HepG2 (cell line): ENCODE measurements at regions not wholly inside any gene's neighbourhood (a gene's known extent, or its start where the extent isn't known, plus 50 kb on each side); places are given as distances from the start of the nearest gene placed in this dataset.

Experiments used
- ATAC-seq: fragments of 200-7000 bp; cut with Tn5 transposase; 3 replicates; pipeline ENCODE4 v1.9.1; 2020; ENCODE audit warnings: mild to moderate bottlenecking, moderate library complexity
- BruUV-seq: library from RNA; stranded (reverse); fragments of 400-500 nt; replicated peaks from 2 replicates; lab custom pipeline; 2021; lab: Mats Ljungman, UMichigan
- CTCF ChIA-PET: fragments of 300-600 bp; formaldehyde crosslinking; extraction: SDS; loops from one replicate; lab custom pipeline; 2021; ENCODE audit warnings: low total read pairs, inconsistent platforms, low intra/inter-chr PET ratio; lab: Yijun Ruan, JAX
- POLR2A ChIA-PET: fragments of 350-600 bp; sonication (Branson Sonifier 250); formaldehyde crosslinking; loops from one replicate; lab custom pipeline; 2020; ENCODE audit warnings: antibody characterized with exemption, inconsistent platforms; lab: Yijun Ruan, JAX
- DNase-seq: peaks from one replicate; pipeline ENCODE4 v3.0.0-alpha.2; 2015; ENCODE audit warnings: low spot score
- FAIRE-seq: peaks from 3 replicates; lab custom pipeline; 2011; peaks lifted over from hg19 to GRCh38; lab: Jason Lieb, UNC
- H2AFZ ChIP-seq: one replicate; pipeline ENCODE4 v1.6.1; 2011; ENCODE audit warnings: low read length, inconsistent platforms
- H3K27ac ChIP-seq: fragments of 300-600 bp; 3 replicates; pipeline ENCODE4 v1.8.0; 2011; ENCODE audit warnings: mixed run types, mild to moderate bottlenecking, mixed read lengths, low read length, inconsistent platforms; ENCODE audit not compliant: insufficient read depth; ENCODE audit errors: extremely low read length
- H3K27me3 ChIP-seq, 2 experiments: fragments of 200-600 bp in 1 of 2; 2 replicates in 1 of 2; 3 replicates in 1 of 2; pipeline versions ENCODE4 v1.6.0 to v1.8.0; 2011; ENCODE audit warnings: low read length in 2 of 2, mild to moderate bottlenecking in 2 of 2, moderate library complexity in 2 of 2, inconsistent platforms in 1 of 2; ENCODE audit not compliant: insufficient read depth in 2 of 2, control insufficient read depth in 1 of 2
- H3K36me3 ChIP-seq, 2 experiments: fragments of 200-600 bp in 1 of 2; replicated peaks in 1 of 2; 2 replicates in 1 of 2; 3 replicates in 1 of 2; pipeline versions ENCODE4 v1.5.1 to v1.8.0; 2011; ENCODE audit warnings: low read length in 2 of 2, inconsistent platforms in 1 of 2; ENCODE audit not compliant: insufficient read depth in 2 of 2, control insufficient read depth in 1 of 2
- H3K4me1 ChIP-seq: 2 replicates; pipeline ENCODE4 v1.5.1; 2012; ENCODE audit warnings: low read length, inconsistent platforms; ENCODE audit not compliant: insufficient read depth
- H3K4me2 ChIP-seq: 2 replicates; pipeline ENCODE4 v1.6.0; 2011; ENCODE audit warnings: low read depth, low read length, inconsistent platforms
- H3K4me3 ChIP-seq, 3 experiments: fragments of 200-600 bp in 1 of 3; sonication (generic), shearing (Covaris generic) in 1 of 3; replicated peaks in 1 of 3; 2 replicates each; pipeline ENCODE4 v1.5.1; 2011 to 2016; ENCODE audit warnings: low read length in 3 of 3, inconsistent platforms in 2 of 3, low read depth in 2 of 3, mild to moderate bottlenecking in 2 of 3, control low read depth in 1 of 3, mixed read lengths in 1 of 3; ENCODE audit not compliant: insufficient read depth in 1 of 3
- H3K79me2 ChIP-seq: one replicate; pipeline ENCODE4 v1.6.1; 2011; ENCODE audit warnings: low read length, inconsistent platforms; ENCODE audit not compliant: insufficient read depth
- H3K9ac ChIP-seq: 2 replicates; pipeline ENCODE4 v1.6.0; 2011; ENCODE audit warnings: mild to moderate bottlenecking, low read depth, low read length, inconsistent platforms; ENCODE audit not compliant: insufficient read depth
- H3K9me3 ChIP-seq: 2 replicates; pipeline ENCODE4 v1.5.1; 2012; ENCODE audit warnings: mild to moderate bottlenecking, low read length
- H4K20me1 ChIP-seq: 2 replicates; pipeline ENCODE4 v1.6.0; 2011; ENCODE audit warnings: inconsistent platforms, mild to moderate bottlenecking, low read length, moderate library complexity; ENCODE audit not compliant: insufficient read depth
- ADNP ChIP-seq: sonication (generic); formaldehyde crosslinking; IDR thresholded peaks from 2 replicates; pipeline ENCODE4 v1.4.0; 2020; ENCODE audit warnings: missing genetic modification reagents
- NFRKB ChIP-seq: fragments of 450-650 bp; IDR thresholded peaks from 2 replicates; pipeline ENCODE4 v1.6.1; 2017
- NR2F1 ChIP-seq, 2 experiments: fragments of 450-650 bp in 1 of 2; formaldehyde crosslinking in 1 of 2; IDR thresholded peaks; 2 replicates each; pipeline versions ENCODE4 v1.5.0 to v1.6.1; 2016 to 2020; ENCODE audit warnings: mild to moderate bottlenecking in 1 of 2, missing compliant biosample characterization in 1 of 2, missing genetic modification reagents in 1 of 2, moderate library complexity in 1 of 2
- RAD51 ChIP-seq: fragments of 450-650 bp; IDR thresholded peaks from 2 replicates; pipeline ENCODE4 v1.6.1; 2016; ENCODE audit warnings: borderline replicate concordance
- RFX5 ChIP-seq: IDR thresholded peaks from 2 replicates; pipeline ENCODE4 v1.6.1; 2011; ENCODE audit warnings: low read depth, low read length, improper control_type of control experiment
- ZNF234 ChIP-seq: sonication (generic); formaldehyde crosslinking; conservative IDR thresholded peaks from 2 replicates; pipeline ENCODE4 v1.5.1; 2020; ENCODE audit warnings: mild to moderate bottlenecking, missing genetic modification reagents
- ZNF619 ChIP-seq: sonication (generic); formaldehyde crosslinking; IDR thresholded peaks from 2 replicates; pipeline ENCODE4 v1.4.0; 2020; ENCODE audit warnings: mild to moderate bottlenecking, missing genetic modification reagents
- ZNF670 ChIP-seq: sonication (generic); formaldehyde crosslinking; IDR thresholded peaks from 2 replicates; pipeline ENCODE4 v1.8.0; 2022; ENCODE audit warnings: mild to moderate bottlenecking, missing genetic modification reagents, borderline replicate concordance
- ZNF703 ChIP-seq: sonication (generic); formaldehyde crosslinking; IDR thresholded peaks from 2 replicates; pipeline ENCODE4 v1.5.1; 2020; ENCODE audit warnings: missing genetic modification reagents, mild to moderate bottlenecking, moderate library complexity, borderline replicate concordance
- WGBS: methylation state at CpG from one replicate; pipeline ENCODE4 v1.1.6; 2017; ENCODE audit warnings: low lambda C conversion rate; 5-methylcytosine and 5-hydroxymethylcytosine counted together
- in situ Hi-C: cut with HindIII; loops from 2 replicates; pipeline ENCODE4 v1.10.0; 2017; ENCODE audit warnings: low pct_unique_long_range_greater_than_20kb; ENCODE audit not compliant: extremely low pct_ligation_motif_present
- intact Hi-C: fragments of 100-400 bp; cut with micrococcal nuclease; formaldehyde crosslinking; loops from one replicate; pipeline ENCODE4 v1.10.0; 2022; ENCODE audit not compliant: unreplicated experiment
- TF ChIP-seq, protein P1 (sequence below): IDR thresholded peaks from 2 replicates; pipeline ENCODE4 v1.6.1; 2016; ENCODE audit warnings: missing compliant biosample characterization, missing genetic modification reagents, borderline replicate concordance

GRCh38 chr5:179435731-179436315, 90.6 kb upstream of the ADAMTS2 start:
- intact Hi-C loops (no loop called here), in situ Hi-C loops (no loop called here)
- FAIRE-seq: no peak
- Histone ChIP-seq H2AFZ (no peak overlapping the region), H3K9ac (no peak overlapping the region), H3K79me2 (no peaks in the 10 kb centered on the region), H3K4me3 (no peak overlapping the region), H4K20me1 (no peaks in the 10 kb centered on the region), H3K27me3 (peaks cover 7 to 56% of the 10 kb centered on the region in 2 experiments; a peak in 4 of 5 replicates), H3K4me1 (no peaks in the 10 kb centered on the region), H3K4me2 (no peak overlapping the region), H3K9me3 (no peaks in the 10 kb centered on the region), H3K27ac (no peak overlapping the region), H3K36me3 (no peaks in the 10 kb centered on the region)
- TF ChIP-seq ZNF703 (no peak), ZNF670 (CRISPR knock-in tag) (no peak), NFRKB (no peak), NR2F1 (CRISPR knock-in tag; IDR thresholded peaks at IDR 0.05) (no peak), ADNP (CRISPR knock-in tag) (no peak)
- CTCF ChIA-PET: no interaction called here
- ATAC-seq: no peak
- 51% methylated on average over 8 of the region's 12 CpGs for WGBS
- DNase-seq: no peak
- POLR2A ChIA-PET: no interaction called here
- BruUV-seq: no TSS peak

DNA sequence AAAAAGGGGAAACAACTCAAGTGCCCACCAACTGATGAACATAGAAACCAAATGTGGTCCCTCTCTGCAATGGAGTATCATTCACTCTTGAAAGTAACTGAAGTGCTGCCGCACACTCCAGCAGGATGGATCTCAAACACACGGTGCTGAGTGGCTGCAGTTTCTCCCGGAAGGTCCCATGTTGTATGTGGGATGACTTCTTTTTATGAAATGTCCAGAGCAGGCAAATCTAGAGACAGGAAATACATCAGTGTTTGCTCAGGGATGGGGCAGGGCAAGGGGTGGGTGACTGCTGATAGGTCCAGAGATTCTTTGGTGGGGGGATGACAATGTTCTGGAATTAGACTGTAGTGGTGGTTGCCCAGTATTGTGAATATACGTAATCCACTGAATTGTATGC, 89.9 kb upstream of the ADAMTS2 start:
- no peak overlapping the region for H3K4me3 ChIP-seq
- H4K20me1 ChIP-seq: no peaks in the 10 kb centered on the region
- FAIRE-seq (no peak), DNase-seq (no peak), ATAC-seq (no peak)
- no peak overlapping the region for H3K9ac ChIP-seq
- no peak overlapping the region for H2AFZ ChIP-seq
- intact Hi-C loops (no loop called here), in situ Hi-C loops (no loop called here)
- H3K4me2 ChIP-seq: no peak overlapping the region
- no peaks in the 10 kb centered on the region for H3K79me2 ChIP-seq
- H3K27me3 ChIP-seq: peaks cover 8 to 56% of the 10 kb centered on the region in 2 experiments; a peak in 4 of 5 replicates
- BruUV-seq: no TSS peak
- POLR2A ChIA-PET: no interaction called here
- TF ChIP-seq ADNP (CRISPR knock-in tag): no peak
- TF ChIP-seq ZNF234: no peak
- TF ChIP-seq ZNF619 (CRISPR knock-in tag): no peak
- no peak for TF ChIP-seq RAD51
- TF ChIP-seq RFX5: no peak
- TF ChIP-seq, protein P1, sequence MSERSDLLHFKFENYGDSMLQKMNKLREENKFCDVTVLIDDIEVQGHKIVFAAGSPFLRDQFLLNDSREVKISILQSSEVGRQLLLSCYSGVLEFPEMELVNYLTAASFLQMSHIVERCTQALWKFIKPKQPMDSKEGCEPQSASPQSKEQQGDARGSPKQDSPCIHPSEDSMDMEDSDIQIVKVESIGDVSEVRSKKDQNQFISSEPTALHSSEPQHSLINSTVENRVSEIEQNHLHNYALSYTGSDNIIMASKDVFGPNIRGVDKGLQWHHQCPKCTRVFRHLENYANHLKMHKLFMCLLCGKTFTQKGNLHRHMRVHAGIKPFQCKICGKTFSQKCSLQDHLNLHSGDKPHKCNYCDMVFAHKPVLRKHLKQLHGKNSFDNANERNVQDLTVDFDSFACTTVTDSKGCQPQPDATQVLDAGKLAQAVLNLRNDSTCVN: no peak
- WGBS: 91% methylated on average over 4 of the region's 4 CpGs
- no peak overlapping the region for H3K27ac ChIP-seq
- no peaks in the 10 kb centered on the region for H3K36me3 ChIP-seq
- CTCF ChIA-PET: no interaction called here
- no peaks in the 10 kb centered on the region for H3K9me3 ChIP-seq
- H3K4me1 ChIP-seq: no peaks in the 10 kb centered on the region
